GM10248 (cell line): ENCODE measurements at regions not wholly inside any gene's neighbourhood (a gene's known extent, or its start where the extent isn't known, plus 50 kb on each side); places are given as distances from the start of the nearest gene placed in this dataset.

ENCODE experiments used
- CTCF ChIA-PET: fragments of 300-600 bp; sonication (Branson Sonifier 250); formaldehyde crosslinking; extraction: SDS; loops from one replicate; lab custom pipeline; 2021; ENCODE audit warnings: antibody characterized with exemption; lab: Yijun Ruan, JAX
- POLR2A ChIA-PET: fragments of 350-650 bp; sonication (Branson Sonifier 250); formaldehyde crosslinking; extraction: SDS; loops from one replicate; lab custom pipeline; 2020; ENCODE audit warnings: antibody characterized with exemption; lab: Yijun Ruan, JAX
- DNase-seq: peaks from one replicate; pipeline ENCODE4 v3.0.0; 2012; ENCODE audit errors: extremely low spot score
- CTCF ChIP-seq: IDR thresholded peaks from 2 replicates; pipeline ENCODE4 v1.5.1; 2012; ENCODE audit warnings: mild to moderate bottlenecking, low read depth; ENCODE audit errors: extremely low read depth, missing control alignments, control extremely low read depth

GRCh38 chr4:187618701-187619281 is 376.8 kb upstream of the ZFP42 start:
- CTCF ChIA-PET = interaction anchor here (1.6 to 1.8 kb wide), 2 partner anchors 10 to 13 kb away, joined by 7 to 8 read pairs; no protein-coding TSS in a partner anchor
- TF ChIP-seq CTCF = no peak
- no peak for DNase-seq
- POLR2A ChIA-PET = no interaction called here

GRCh38 chr4:187619319-187619718 is 376.3 kb upstream of the ZFP42 start:
- DNase-seq = no peak
- CTCF ChIA-PET = interaction anchor here (1.0 to 1.8 kb wide), 3 partner anchors 11 to 18 kb away, joined by 3 to 8 read pairs (median 7); no protein-coding TSS in a partner anchor
- no peak for TF ChIP-seq CTCF
- POLR2A ChIA-PET = no interaction called here

- ChIA-PET CTCF (interaction anchor here (1.3 kb wide), 1 partner anchor 46 kb away, joined by 3 read pairs; no protein-coding TSS in a partner anchor), POLR2A (no interaction called here)
- no peak for TF ChIP-seq CTCF
- DNase-seq = no peak
Measured at GRCh38 chr4:187632260-187632995, 363.1 kb upstream of the ZFP42 start.

GRCh38 chr4:187633245-187633644 is 362.3 kb upstream of the ZFP42 start:
- no peak for TF ChIP-seq CTCF
- ChIA-PET POLR2A (no interaction called here), CTCF (interaction anchor here (1.3 kb wide), 1 partner anchor 47 kb away, joined by 3 read pairs; no protein-coding TSS in a partner anchor)
- DNase-seq = no peak

- TF ChIP-seq CTCF = no peak
- ChIA-PET CTCF (no interaction called here), POLR2A (no interaction called here)
- DNase-seq = no peak
Measured at GRCh38 chr4:187656959-187657358, 338.6 kb upstream of the ZFP42 start.

GRCh38 chr4:187663076-187663475 is 332.5 kb upstream of the ZFP42 start:
- no peak for TF ChIP-seq CTCF
- DNase-seq = no peak
- ChIA-PET CTCF (no interaction called here), POLR2A (no interaction called here)
